GM18520 (cell line): ENCODE measurements at regions not wholly inside any gene's neighbourhood (a gene's known extent, or its start where the extent isn't known, plus 50 kb on each side); places are given as distances from the start of the nearest gene placed in this dataset.
"Not testable (repeated sequence)": the region's sequence is repeated elsewhere in the genome, so short reads cannot be mapped to it uniquely, and the experiment has no call there.

ENCODE experiments used
- ATAC-seq: cut with Tn5 transposase; IDR thresholded peaks from one replicate; pipeline ENCODE4 v1.9.1; 2021; ENCODE audit not compliant: unreplicated experiment

DNA sequence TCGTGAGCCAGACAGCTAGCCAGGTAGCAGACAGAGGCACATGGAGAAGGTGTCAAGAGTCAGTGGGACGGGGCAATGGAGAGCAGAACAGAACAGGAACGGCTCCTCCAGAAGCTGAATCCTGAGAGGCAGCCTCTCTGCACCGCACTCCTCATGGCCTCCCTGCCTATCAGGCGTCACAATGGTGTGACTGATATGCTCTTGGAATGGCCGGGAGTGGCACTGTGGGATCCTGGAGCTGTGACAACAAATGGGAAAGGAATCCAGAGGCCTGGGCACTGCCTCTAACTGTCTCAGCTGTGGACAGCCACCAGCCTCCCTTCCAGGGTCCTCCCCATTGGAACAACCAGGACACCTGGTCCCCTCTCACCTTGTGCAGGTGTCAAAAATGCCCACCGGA is 89.1 kb upstream of the ID2 start:
- no peak for ATAC-seq

- ATAC-seq: no peak
Measured at GRCh38 chr2:8593243-8593642, 88.6 kb upstream of the ID2 start.

- no peak for ATAC-seq
Measured at GRCh38 chr2:8594731-8595427, 87.0 kb upstream of the ID2 start.

DNA sequence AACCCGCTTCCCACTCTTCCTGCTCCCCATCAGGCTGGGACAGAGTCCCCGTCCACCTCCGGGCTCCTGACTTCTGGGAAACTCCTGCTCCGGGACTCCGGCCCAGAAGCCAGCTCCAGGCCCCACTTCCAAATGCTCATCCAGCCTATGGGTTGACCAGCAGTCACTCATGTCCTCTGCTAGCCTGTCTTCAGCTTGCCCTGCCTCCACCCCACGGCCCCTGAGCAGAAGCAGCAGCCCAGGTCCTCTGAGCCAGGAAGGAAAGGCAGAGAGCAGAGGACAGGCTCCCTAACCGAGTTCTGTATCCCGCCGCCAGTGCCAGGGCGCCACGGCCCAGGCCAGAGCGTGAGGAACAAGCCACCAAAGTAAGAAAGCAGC is 86.4 kb upstream of the ID2 start:
- ATAC-seq: no peak

DNA sequence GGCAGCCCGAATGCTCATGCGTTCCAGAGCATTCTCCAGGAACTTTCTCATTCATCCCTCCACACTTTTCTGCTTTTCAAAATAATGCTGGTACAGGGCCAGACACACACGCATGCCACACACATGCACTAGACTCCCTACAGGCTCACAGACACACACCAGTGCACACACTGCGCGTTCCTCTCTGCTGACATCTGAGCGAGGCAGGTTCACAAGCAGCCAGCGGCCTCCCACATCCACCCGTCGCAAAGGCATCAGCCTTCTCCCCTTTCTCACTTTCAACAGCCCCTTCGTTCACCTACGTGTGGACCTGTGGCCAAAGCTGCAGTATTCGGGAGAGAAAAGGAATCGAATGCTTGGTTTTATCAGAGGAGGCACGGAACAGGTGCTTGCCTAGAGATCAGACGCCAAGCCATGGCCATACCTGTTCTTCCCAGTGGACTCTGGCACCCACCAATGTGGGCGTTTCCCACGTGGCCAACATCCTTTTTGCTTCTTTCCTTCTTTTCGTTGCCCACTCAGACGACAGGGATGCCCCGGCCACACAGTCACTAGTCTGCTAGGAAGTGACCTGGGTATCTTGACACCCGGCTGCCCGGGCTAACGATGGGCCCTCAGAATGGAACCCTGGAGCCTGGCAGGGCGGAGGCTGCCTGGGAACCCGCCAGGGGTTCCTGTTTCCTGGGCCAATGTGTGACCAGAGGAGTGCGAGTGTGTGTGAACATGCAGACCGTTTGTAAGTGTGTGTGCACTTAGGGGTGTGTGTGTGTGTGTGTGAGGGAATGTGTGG is 85.8 kb upstream of the ID2 start:
- no peak for ATAC-seq

DNA sequence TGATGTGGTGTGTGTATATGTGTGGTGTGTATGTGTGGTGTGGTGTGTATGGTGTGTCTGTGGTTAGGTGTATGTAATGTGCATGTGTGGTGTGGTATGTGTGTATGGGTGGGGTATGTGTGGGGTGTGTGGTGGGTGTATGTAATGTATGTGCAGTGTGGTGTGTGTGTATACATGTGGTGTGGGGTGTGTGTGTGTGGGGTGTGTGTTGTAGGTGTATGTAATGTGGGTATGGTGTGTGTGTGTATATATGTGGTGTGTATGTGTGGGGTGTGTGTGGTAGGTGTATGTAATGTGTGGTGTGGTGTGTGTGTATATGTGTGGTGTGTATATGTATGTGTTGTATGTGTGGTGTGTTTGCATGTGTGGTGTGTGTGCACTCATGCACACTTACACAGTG is 84.8 kb upstream of the ID2 start:
- no peak for ATAC-seq

DNA sequence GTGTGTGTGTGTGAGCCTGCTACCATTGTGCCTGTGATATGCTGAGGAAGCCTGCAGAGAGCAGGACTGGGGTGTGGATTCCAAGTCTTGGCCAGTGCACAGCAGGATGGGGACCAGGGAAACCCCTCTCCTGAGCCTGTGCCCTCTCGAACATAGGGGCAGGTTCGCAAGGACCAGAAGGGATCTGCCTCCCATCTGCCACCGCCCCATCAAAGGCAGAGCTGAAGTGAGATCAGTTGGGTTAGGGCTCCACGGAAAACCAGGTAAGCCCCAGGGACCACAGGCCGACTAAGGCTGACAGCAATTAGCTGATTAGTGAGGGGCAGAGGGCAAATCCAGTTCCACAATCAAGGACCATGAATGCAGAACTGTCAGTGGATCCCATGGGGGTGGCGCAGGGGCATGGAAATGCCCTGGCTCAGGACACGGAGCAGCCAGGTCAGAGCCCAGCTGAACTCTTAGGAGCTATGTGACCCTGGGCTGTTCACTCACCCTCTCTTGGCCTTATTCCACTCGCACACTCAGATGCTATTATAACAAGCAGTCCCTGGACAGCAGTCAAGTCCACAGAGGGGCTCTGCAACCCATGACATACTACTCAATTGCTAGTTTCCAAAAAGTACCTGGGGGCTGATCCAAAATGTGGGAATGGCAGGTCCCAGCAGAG is 84.2 kb upstream of the ID2 start:
- ATAC-seq: no peak

DNA sequence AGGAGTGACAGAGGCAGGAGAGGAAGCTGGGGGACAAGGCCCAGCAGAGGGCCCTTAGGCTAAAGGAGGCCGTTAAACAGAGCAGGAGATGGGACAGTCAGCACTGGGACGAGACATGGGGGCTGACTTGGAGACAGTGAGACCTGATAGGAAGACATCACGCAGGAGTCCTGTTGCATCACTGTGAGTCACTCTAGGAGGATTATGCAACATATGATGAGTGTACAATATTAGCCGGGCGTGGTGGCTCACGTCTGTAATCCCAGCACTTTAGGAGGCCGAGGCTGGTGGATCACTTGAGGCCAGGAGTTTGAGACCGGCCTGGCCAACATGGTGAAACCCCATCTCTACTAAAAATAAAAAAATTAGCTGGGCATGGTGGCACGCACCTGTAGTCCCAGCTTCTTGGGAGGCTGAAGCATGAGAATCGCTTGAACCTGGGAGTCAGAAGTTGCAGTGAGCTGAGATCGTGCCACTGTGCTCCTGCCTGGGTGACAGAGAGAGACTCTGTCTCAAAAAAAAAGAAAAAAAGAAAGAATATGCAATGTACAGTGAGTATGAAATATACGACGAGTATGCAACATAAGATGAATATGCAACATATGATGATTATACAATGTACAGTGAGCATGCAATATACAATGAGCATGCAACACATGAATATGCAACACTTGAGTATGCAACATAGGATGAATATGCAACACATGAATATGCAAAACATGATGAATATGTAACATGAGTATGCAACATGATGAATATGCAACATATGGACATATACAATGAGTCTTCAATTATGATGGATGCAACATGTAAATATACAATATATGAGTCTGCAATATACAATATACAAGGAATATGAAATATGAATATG is 83.3 kb upstream of the ID2 start:
- ATAC-seq: no peak

GRCh38 chr2:8599421-8600242 is 82.2 kb upstream of the ID2 start:
- no peak for ATAC-seq

DNA sequence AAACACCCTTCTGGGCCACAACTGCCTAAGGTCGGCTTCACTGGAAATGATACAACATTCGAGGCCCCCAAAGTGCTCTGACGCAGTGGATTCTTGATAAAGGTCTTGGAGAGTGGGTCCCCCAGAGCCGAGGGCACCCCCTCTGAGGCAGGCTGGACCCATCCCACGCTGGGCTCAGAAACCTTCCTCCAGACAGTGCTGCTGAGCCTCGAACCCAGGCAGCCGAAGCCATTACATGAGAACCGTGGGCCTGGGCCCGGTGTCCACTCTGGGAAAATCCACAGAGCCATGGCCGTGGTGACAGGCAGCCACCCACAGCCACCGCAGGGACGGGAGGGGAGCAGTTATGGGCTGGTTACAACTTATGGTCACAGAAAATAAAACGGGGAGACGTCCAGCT is 81.4 kb upstream of the ID2 start:
- no peak for ATAC-seq

DNA sequence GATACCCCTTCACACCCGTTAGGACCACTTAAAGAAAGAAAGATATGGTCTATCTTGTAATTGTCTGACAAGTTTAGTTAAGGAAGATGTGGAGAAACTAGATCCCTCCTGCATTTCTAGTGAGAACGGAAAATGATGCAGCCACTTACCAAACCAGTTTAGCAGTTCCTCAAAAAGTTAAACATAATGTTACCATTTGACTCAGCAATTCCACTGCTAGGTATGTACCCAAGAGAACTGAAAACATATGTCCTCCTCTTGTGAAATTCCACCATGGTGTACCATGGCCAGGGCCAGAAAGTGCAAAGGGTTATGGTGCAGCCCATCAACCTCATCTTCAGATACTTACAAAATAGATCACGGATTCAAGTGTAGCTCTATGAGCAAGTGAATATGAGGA is 79.0 kb upstream of the ID2 start:
- ATAC-seq: no peak

- ATAC-seq: not testable (repeated sequence)
Measured at GRCh38 chr2:8603356-8603755, 78.5 kb upstream of the ID2 start.

GRCh38 chr2:8604262-8604661 is 77.6 kb upstream of the ID2 start:
- no peak for ATAC-seq

GRCh38 chr2:8605351-8606065 is 76.3 kb upstream of the ID2 start:
- no peak for ATAC-seq

GRCh38 chr2:8606226-8606625 is 75.6 kb upstream of the ID2 start:
- ATAC-seq: peak; percentile 84

GRCh38 chr2:8606649-8607550 is 75.0 kb upstream of the ID2 start:
- ATAC-seq: no peak

- no peak for ATAC-seq
Measured at GRCh38 chr2:8607606-8608005, 74.2 kb upstream of the ID2 start.

- ATAC-seq: no peak
Measured at GRCh38 chr2:8608411-8608954, 73.4 kb upstream of the ID2 start.
